Neuron (in vitro differentiated cells): ENCODE measurements at regions not wholly inside any gene's neighbourhood (a gene's known extent, or its start where the extent isn't known, plus 50 kb on each side); places are given as distances from the start of the nearest gene placed in this dataset.

Experiments
- H2AFZ ChIP-seq: one replicate; pipeline ENCODE4 v1.6.1; 2013; ENCODE audit warnings: low read depth, mild to moderate bottlenecking, inconsistent platforms, low read length, moderate library complexity
- H3K27me3 ChIP-seq: one replicate; pipeline ENCODE4 v1.6.1; 2013; ENCODE audit warnings: low read length; ENCODE audit not compliant: insufficient read depth
- H3K36me3 ChIP-seq: one replicate; pipeline ENCODE4 v1.6.1; 2013; ENCODE audit warnings: low read length; ENCODE audit not compliant: insufficient read depth
- H3K4me1 ChIP-seq: one replicate; pipeline ENCODE4 v1.6.1; 2013; ENCODE audit warnings: low read length; ENCODE audit not compliant: insufficient read depth
- H3K4me3 ChIP-seq: 2 replicates; pipeline ENCODE4 v1.5.1; 2013; ENCODE audit warnings: mild to moderate bottlenecking, low read length, moderate library complexity
- H3K9me3 ChIP-seq: one replicate; pipeline ENCODE4 v1.6.1; 2013; ENCODE audit warnings: low read length

DNA sequence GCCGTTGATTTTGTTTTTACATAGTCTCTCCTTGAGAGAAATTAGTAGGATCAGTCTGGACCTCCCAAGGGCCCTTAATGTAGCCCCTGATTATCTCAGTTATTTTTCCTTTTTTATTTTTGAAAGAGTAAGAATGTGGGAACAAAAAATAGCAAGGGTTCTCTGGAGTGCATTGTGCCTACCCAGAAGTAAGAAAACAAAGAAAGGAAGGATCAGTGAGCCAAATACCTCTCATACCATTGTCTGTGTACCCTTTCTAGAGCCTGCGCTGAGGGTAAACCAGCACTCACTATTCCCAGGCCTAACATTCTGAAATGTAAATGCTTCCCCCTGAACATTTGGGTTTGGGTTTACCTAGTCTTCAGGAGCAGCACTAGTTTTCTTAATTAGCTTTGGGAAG is 213.0 kb upstream of the TARS1 start:
- H3K9me3 ChIP-seq, result no peaks in the 10 kb centered on the region
- H3K4me3 ChIP-seq, result no peak overlapping the region
- no peaks in the 10 kb centered on the region for H3K27me3 ChIP-seq
- H3K4me1 ChIP-seq, result peaks cover 6% of the 10 kb centered on the region
- no peaks in the 10 kb centered on the region for H3K36me3 ChIP-seq
- no peak overlapping the region for H2AFZ ChIP-seq

- Histone ChIP-seq H2AFZ (no peak overlapping the region), H3K36me3 (no peaks in the 10 kb centered on the region), H3K4me3 (no peak overlapping the region), H3K27me3 (no peaks in the 10 kb centered on the region), H3K9me3 (no peaks in the 10 kb centered on the region), H3K4me1 (peaks cover 6% of the 10 kb centered on the region)
These were observed 212.6 kb upstream of the TARS1 start for GRCh38 chr5:33228149-33228548.

DNA sequence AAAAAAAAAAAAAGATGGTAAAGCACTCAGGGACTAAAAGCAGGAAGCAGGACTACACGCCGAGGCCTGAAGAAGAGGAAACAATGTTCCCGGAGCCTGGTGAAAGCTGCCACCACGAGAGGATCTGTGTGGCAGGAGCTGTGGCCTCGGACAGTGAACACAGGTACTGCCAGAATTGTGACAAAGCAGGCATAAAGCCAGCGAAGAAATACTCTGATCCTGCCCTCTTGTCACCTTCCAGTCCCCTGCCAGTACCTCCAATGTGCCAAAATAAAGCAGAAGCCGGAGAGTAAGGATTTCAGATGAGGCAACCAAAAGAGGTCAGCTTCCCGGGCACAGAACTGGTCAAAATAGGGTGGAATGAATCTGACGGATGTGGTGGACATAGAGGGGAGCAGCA is 211.5 kb upstream of the TARS1 start:
- Histone ChIP-seq H3K36me3 (no peaks in the 10 kb centered on the region), H2AFZ (no peak overlapping the region), H3K4me3 (no peak overlapping the region), H3K27me3 (no peaks in the 10 kb centered on the region), H3K9me3 (no peaks in the 10 kb centered on the region), H3K4me1 (peaks cover 6% of the 10 kb centered on the region)

DNA sequence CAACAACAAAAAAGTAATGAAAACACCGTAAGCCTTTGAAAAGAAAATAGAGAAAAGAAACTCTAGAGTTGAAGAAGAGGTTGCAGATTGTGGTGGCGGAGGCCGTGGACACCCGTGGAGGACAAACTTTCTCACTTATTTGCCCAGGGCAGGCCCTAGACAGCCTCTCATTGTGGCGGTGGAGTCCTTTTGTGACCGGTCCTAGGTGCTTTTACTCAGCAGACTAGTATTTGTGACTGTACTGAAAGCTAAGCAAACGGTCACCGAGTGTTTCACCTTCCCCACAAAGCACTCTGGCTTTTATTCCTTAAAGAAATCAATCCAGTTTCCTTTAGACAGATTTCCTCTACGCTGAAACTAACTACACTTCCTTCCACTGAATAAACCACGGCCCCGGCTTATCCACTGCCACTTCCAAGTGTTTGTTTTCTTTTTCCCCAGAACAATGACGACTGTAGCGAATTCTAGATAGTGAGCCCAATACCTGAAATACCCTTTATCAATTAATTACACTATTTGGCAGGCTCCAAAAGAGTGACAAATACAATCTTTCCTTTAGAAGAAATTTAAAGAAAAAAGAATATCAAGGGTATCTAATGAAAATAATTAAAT is 210.2 kb upstream of the TARS1 start:
- no peak overlapping the region for H2AFZ ChIP-seq
- no peak overlapping the region for H3K4me3 ChIP-seq
- H3K36me3 ChIP-seq, result no peaks in the 10 kb centered on the region
- H3K27me3 ChIP-seq, result no peaks in the 10 kb centered on the region
- H3K4me1 ChIP-seq, result peaks cover 6% of the 10 kb centered on the region
- no peaks in the 10 kb centered on the region for H3K9me3 ChIP-seq

- Histone ChIP-seq H3K4me1 (peaks cover 6% of the 10 kb centered on the region), H2AFZ (no peak overlapping the region), H3K4me3 (no peak overlapping the region), H3K36me3 (no peaks in the 10 kb centered on the region), H3K9me3 (no peaks in the 10 kb centered on the region), H3K27me3 (no peaks in the 10 kb centered on the region)
These were observed 209.5 kb upstream of the TARS1 start for GRCh38 chr5:33231214-33231710.

DNA sequence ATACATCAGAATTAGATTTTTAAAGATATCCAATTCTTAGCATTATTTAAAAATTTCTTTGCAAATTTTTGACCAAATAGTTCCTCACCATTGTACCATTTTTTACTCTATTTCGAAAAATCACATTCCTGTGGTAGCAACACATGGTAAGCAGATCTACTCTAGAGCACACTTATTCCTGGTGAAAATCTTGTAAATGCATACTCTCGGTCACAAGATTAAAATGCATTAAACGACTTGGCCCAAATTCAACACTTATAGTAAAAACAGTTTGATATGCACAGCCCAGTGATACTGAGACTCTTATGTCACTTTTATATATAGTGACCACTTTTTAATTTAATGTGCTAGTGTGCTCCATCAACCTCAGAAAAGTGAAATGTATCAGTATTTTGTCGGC is 208.8 kb upstream of the TARS1 start:
- no peaks in the 10 kb centered on the region for H3K36me3 ChIP-seq
- peaks cover 6% of the 10 kb centered on the region for H3K4me1 ChIP-seq
- H3K4me3 ChIP-seq, result no peak overlapping the region
- no peaks in the 10 kb centered on the region for H3K9me3 ChIP-seq
- H3K27me3 ChIP-seq, result no peaks in the 10 kb centered on the region
- H2AFZ ChIP-seq, result no peak overlapping the region

DNA sequence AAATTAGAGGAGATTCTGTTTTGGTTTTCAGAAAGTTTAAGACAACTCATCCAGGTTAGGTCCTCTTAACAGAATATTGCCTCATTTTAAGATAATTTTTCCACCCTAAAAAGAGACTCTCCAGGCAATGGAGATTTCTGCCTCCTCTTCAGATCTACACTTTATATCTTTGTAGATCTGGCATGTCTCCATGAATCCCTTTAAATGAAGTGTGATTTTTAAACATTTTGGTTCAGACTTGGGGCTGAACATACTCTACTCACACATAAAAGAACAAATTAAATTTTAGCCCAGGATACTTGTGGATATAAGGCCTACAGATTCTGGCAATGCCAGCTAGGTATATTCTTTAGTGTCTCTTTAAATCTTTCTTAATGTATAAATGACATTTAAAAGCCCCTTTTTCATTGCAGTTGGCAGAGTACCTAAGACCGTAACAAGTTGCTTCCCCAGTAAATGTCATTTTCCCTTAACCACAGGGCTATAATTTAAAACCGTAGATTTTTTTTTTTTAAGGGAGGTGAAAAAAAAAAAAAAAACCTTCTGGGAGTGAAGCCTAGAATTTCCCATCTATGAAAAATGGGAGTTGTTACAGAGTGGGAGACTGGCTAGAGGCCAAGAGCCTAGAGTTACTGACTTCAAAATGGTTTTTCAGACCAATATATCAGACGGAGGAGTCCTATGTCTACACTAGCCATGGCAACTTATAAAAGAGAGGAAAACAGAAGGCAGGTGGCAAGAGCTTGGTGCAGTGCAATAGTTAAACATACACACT is 207.8 kb upstream of the TARS1 start:
- no peaks in the 10 kb centered on the region for H3K9me3 ChIP-seq
- H3K36me3 ChIP-seq, result no peaks in the 10 kb centered on the region
- H3K4me1 ChIP-seq, result peaks cover under 1% of the 10 kb centered on the region
- H2AFZ ChIP-seq, result no peak overlapping the region
- H3K4me3 ChIP-seq, result no peak overlapping the region
- H3K27me3 ChIP-seq, result no peaks in the 10 kb centered on the region

DNA sequence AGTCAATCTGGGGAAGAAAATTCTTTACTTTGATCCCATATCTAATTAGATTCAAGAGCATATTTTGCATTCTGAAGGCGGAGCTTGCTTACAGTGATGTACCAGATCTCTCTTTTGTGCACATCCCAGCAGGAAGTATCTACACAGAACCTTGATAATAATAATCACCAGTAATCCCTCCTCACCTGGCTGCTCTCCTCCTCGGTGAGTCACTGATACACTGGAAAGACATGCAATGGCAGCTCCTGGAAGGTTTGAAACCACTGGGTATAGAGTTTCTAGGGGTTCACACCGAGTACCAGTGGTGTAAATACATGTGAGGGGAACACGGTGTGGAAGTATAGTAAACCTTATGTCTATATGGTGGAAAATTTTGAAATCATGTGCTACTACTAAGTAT is 205.5 kb upstream of the TARS1 start:
- H2AFZ ChIP-seq, result no peak overlapping the region
- H3K4me3 ChIP-seq, result no peak overlapping the region
- no peaks in the 10 kb centered on the region for H3K36me3 ChIP-seq
- no peaks in the 10 kb centered on the region for H3K4me1 ChIP-seq
- H3K9me3 ChIP-seq, result no peaks in the 10 kb centered on the region
- H3K27me3 ChIP-seq, result no peaks in the 10 kb centered on the region

GRCh38 chr5:33235824-33236223 is 204.9 kb upstream of the TARS1 start:
- H2AFZ ChIP-seq, result no peak overlapping the region
- no peaks in the 10 kb centered on the region for H3K9me3 ChIP-seq
- H3K27me3 ChIP-seq, result no peaks in the 10 kb centered on the region
- H3K4me3 ChIP-seq, result no peak overlapping the region
- no peaks in the 10 kb centered on the region for H3K36me3 ChIP-seq
- no peaks in the 10 kb centered on the region for H3K4me1 ChIP-seq

DNA sequence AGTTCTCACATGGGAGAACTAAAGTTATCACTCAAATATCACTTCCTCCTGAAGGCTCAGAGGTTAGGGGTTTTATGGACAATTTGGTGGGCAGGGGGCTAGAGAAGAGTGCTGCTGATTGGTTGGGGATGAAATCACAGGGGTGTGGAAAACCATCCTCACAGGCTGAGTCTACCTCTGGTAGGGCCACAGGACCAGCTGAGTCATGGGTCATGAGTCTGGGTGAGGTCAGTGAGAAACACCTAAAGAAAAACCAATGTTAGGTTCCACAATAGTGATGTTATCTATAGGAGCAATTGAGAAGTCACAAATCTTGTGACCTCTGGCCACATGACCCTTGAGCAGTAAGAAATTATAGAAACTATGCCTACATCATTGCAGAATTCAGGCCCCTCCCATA is 203.3 kb upstream of the TARS1 start:
- H2AFZ ChIP-seq, result no peak overlapping the region
- H3K27me3 ChIP-seq, result no peaks in the 10 kb centered on the region
- H3K9me3 ChIP-seq, result no peaks in the 10 kb centered on the region
- H3K4me1 ChIP-seq, result no peaks in the 10 kb centered on the region
- no peaks in the 10 kb centered on the region for H3K36me3 ChIP-seq
- H3K4me3 ChIP-seq, result no peak overlapping the region

- no peak overlapping the region for H2AFZ ChIP-seq
- H3K4me3 ChIP-seq, result no peak overlapping the region
- no peaks in the 10 kb centered on the region for H3K36me3 ChIP-seq
- H3K9me3 ChIP-seq, result no peaks in the 10 kb centered on the region
- H3K4me1 ChIP-seq, result no peaks in the 10 kb centered on the region
- H3K27me3 ChIP-seq, result no peaks in the 10 kb centered on the region
These were observed 201.7 kb upstream of the TARS1 start for GRCh38 chr5:33238826-33239695.

DNA sequence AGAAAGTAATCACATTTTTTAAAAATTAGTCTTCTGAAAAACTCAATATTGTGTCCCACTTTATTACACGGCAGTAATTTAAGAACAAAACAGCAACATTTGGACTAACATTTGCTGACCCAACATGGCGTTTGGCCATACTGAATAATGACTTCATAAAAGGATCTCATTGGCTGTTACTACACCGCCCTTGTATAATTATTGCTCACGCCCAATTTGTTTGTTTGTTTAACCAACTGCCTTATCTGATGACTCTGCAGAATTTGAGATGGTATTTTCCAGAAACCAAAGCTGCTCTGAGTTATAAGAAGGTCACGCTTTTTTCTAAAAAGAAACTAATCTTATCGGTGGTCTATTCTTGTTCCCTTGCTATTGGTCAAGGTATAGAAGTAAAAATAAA is 200.2 kb upstream of the TARS1 start:
- H3K9me3 ChIP-seq, result no peaks in the 10 kb centered on the region
- no peaks in the 10 kb centered on the region for H3K27me3 ChIP-seq
- no peak overlapping the region for H2AFZ ChIP-seq
- no peak overlapping the region for H3K4me3 ChIP-seq
- H3K36me3 ChIP-seq, result no peaks in the 10 kb centered on the region
- no peaks in the 10 kb centered on the region for H3K4me1 ChIP-seq

GRCh38 chr5:33241802-33242201 is 199.0 kb upstream of the TARS1 start:
- H2AFZ ChIP-seq, result no peak overlapping the region
- no peaks in the 10 kb centered on the region for H3K36me3 ChIP-seq
- H3K27me3 ChIP-seq, result no peaks in the 10 kb centered on the region
- H3K4me1 ChIP-seq, result no peaks in the 10 kb centered on the region
- no peak overlapping the region for H3K4me3 ChIP-seq
- H3K9me3 ChIP-seq, result no peaks in the 10 kb centered on the region
